ENCODE measurements at regions not wholly inside any gene's neighbourhood (a gene's known extent, or its start where the extent isn't known, plus 50 kb on each side); places are given as distances from the start of the nearest gene placed in this dataset.

GRCh38 chr2:11014026-11014425 lies 102.3 kb downstream of the KCNF1 start:
- Histone ChIP-seq H2BK12ac (ENCODE audit: low read length) (no peak overlapping the region), H4K8ac (ENCODE audit: low read depth, low read length) (no peak overlapping the region), H3K27ac (ENCODE audit: low read depth, low read length) (no peak overlapping the region), H3K36me3 (ENCODE audit: control insufficient read depth in 1 of 2, insufficient read depth in 2 of 2, low read length in 2 of 2) (no peaks in the 10 kb centered on the region), H3K14ac (ENCODE audit: low read length) (no peak overlapping the region), H3K9ac (ENCODE audit: low read length) (no peak overlapping the region), H3K9me3 (ENCODE audit: insufficient read depth, low read depth, low read length) (peaks cover 12% of the 10 kb centered on the region), H3K4me3 (ENCODE audit: low read depth, low read length) (no peak overlapping the region), H3K4ac (ENCODE audit: low read depth, low read length) (no peak overlapping the region), H3K23ac (ENCODE audit: low read length) (no peak overlapping the region), H2BK5ac (ENCODE audit: low read depth, low read length, poor library complexity) (no peak overlapping the region), H2AK5ac (ENCODE audit: low read length) (no peak overlapping the region), H4K12ac (ENCODE audit: low read depth, low read length) (no peak overlapping the region), H3K18ac (ENCODE audit: low read length) (no peak overlapping the region), H3K79me2 (ENCODE audit: control insufficient read depth, insufficient read depth, low read length, poor library complexity) (no peaks in the 10 kb centered on the region), H3K4me1 (ENCODE audit: control insufficient read depth in 1 of 2, insufficient read depth in 2 of 2, low read length in 2 of 2) (no peaks in the 10 kb centered on the region), H3K79me1 (ENCODE audit: low read length) (no peaks in the 10 kb centered on the region), H2AFZ (ENCODE audit: insufficient read depth, low read length, poor library complexity) (no peak overlapping the region), H2BK120ac (ENCODE audit: insufficient read depth, low read length, poor library complexity) (no peak overlapping the region), H3K27me3 (ENCODE audit: insufficient read depth, low read length) (no peaks in the 10 kb centered on the region), H4K91ac (ENCODE audit: low read depth, low read length) (no peak overlapping the region), H3K4me2 (ENCODE audit: low read length) (no peak overlapping the region)
- no peak for DNase-seq
- WGBS (ENCODE audit: extremely low coverage, insufficient coverage, insufficient read length): no CpG with 5 or more reads among the region's 4 CpGs

GRCh38 chr2:11016735-11017388 lies 105.1 kb downstream of the KCNF1 start:
- Histone ChIP-seq H3K14ac (ENCODE audit: low read length) (no peak overlapping the region), H3K4me3 (ENCODE audit: low read depth, low read length) (no peak overlapping the region), H3K9me3 (ENCODE audit: insufficient read depth, low read depth, low read length) (peaks cover 9% of the 10 kb centered on the region), H4K91ac (ENCODE audit: low read depth, low read length) (no peak overlapping the region), H4K12ac (ENCODE audit: low read depth, low read length) (no peak overlapping the region), H3K4ac (ENCODE audit: low read depth, low read length) (no peak overlapping the region), H3K18ac (ENCODE audit: low read length) (no peak overlapping the region), H3K9ac (ENCODE audit: low read length) (no peak overlapping the region), H3K4me1 (ENCODE audit: control insufficient read depth in 1 of 2, insufficient read depth in 2 of 2, low read length in 2 of 2) (no peaks in the 10 kb centered on the region), H2BK5ac (ENCODE audit: low read depth, low read length, poor library complexity) (no peak overlapping the region), H3K23ac (ENCODE audit: low read length) (no peak overlapping the region), H2AK5ac (ENCODE audit: low read length) (no peak overlapping the region), H2BK120ac (ENCODE audit: insufficient read depth, low read length, poor library complexity) (no peak overlapping the region), H3K27ac (ENCODE audit: low read depth, low read length) (no peak overlapping the region), H4K8ac (ENCODE audit: low read depth, low read length) (no peak overlapping the region), H3K79me1 (ENCODE audit: low read length) (no peaks in the 10 kb centered on the region), H3K79me2 (ENCODE audit: control insufficient read depth, insufficient read depth, low read length, poor library complexity) (no peaks in the 10 kb centered on the region), H3K4me2 (ENCODE audit: low read length) (no peak overlapping the region), H3K27me3 (ENCODE audit: insufficient read depth, low read length) (no peaks in the 10 kb centered on the region), H2BK12ac (ENCODE audit: low read length) (no peak overlapping the region), H2AFZ (ENCODE audit: insufficient read depth, low read length, poor library complexity) (no peak overlapping the region), H3K36me3 (ENCODE audit: control insufficient read depth in 1 of 2, insufficient read depth in 2 of 2, low read length in 2 of 2) (no peaks in the 10 kb centered on the region)
- WGBS (ENCODE audit: extremely low coverage, insufficient coverage, insufficient read length): no CpG with 5 or more reads among the region's 7 CpGs
- no peak for DNase-seq

GRCh38 chr2:11017921-11018320 lies 106.2 kb downstream of the KCNF1 start:
- Histone ChIP-seq H4K8ac (ENCODE audit: low read depth, low read length) (no peak overlapping the region), H3K27ac (ENCODE audit: low read depth, low read length) (no peak overlapping the region), H3K36me3 (ENCODE audit: control insufficient read depth in 1 of 2, insufficient read depth in 2 of 2, low read length in 2 of 2) (no peaks in the 10 kb centered on the region), H3K23ac (ENCODE audit: low read length) (no peak overlapping the region), H3K79me1 (ENCODE audit: low read length) (no peaks in the 10 kb centered on the region), H4K12ac (ENCODE audit: low read depth, low read length) (no peak overlapping the region), H3K4me2 (ENCODE audit: low read length) (no peak overlapping the region), H3K4ac (ENCODE audit: low read depth, low read length) (no peak overlapping the region), H3K4me1 (ENCODE audit: control insufficient read depth in 1 of 2, insufficient read depth in 2 of 2, low read length in 2 of 2) (no peaks in the 10 kb centered on the region), H2BK120ac (ENCODE audit: insufficient read depth, low read length, poor library complexity) (no peak overlapping the region), H2AFZ (ENCODE audit: insufficient read depth, low read length, poor library complexity) (no peak overlapping the region), H3K9me3 (ENCODE audit: insufficient read depth, low read depth, low read length) (peaks cover 3% of the 10 kb centered on the region), H2BK5ac (ENCODE audit: low read depth, low read length, poor library complexity) (no peak overlapping the region), H3K14ac (ENCODE audit: low read length) (no peak overlapping the region), H3K18ac (ENCODE audit: low read length) (no peak overlapping the region), H2AK5ac (ENCODE audit: low read length) (no peak overlapping the region), H3K4me3 (ENCODE audit: low read depth, low read length) (no peak overlapping the region), H2BK12ac (ENCODE audit: low read length) (no peak overlapping the region), H3K9ac (ENCODE audit: low read length) (no peak overlapping the region), H3K27me3 (ENCODE audit: insufficient read depth, low read length) (no peaks in the 10 kb centered on the region), H3K79me2 (ENCODE audit: control insufficient read depth, insufficient read depth, low read length, poor library complexity) (no peaks in the 10 kb centered on the region), H4K91ac (ENCODE audit: low read depth, low read length) (no peak overlapping the region)
- whole genome bisulfite sequencing (ENCODE audit: extremely low coverage, insufficient coverage, insufficient read length): no CpG with 5 or more reads among the region's 8 CpGs
- DNase-seq: no peak

DNA sequence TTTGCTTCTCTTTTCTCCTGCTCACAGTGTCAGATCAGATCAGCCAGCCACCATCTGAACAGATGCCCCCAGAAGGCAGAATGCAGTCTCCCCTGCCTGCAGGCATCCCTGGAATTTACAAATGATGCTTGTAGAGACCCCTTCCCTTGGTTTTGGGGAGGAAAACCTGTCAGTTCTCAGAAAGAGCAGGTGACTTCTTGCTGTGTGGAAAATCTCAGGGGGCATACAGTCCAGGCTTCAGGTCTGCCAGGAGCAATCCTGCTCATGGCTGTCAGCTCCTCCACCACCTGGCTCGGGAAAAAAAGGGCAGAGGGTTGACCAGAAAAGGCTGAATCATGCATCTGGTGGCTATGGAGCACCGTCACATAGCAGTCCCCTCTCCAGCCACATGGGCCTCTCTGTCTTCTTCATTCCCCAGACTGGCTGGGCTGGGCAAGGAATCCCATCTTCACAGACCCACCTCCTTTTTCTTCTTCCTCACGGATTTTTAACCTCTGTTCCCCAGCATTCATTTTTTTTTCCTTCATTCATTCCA lies 107.0 kb downstream of the KCNF1 start:
- no peak for DNase-seq
- Histone ChIP-seq H3K18ac (ENCODE audit: low read length) (no peak overlapping the region), H3K4me3 (ENCODE audit: low read depth, low read length) (no peak overlapping the region), H3K23ac (ENCODE audit: low read length) (no peak overlapping the region), H2AFZ (ENCODE audit: insufficient read depth, low read length, poor library complexity) (no peak overlapping the region), H3K27me3 (ENCODE audit: insufficient read depth, low read length) (no peaks in the 10 kb centered on the region), H2AK5ac (ENCODE audit: low read length) (no peak overlapping the region), H3K14ac (ENCODE audit: low read length) (no peak overlapping the region), H3K79me2 (ENCODE audit: control insufficient read depth, insufficient read depth, low read length, poor library complexity) (no peaks in the 10 kb centered on the region), H2BK12ac (ENCODE audit: low read length) (no peak overlapping the region), H3K79me1 (ENCODE audit: low read length) (no peaks in the 10 kb centered on the region), H3K4me2 (ENCODE audit: low read length) (no peak overlapping the region), H3K4me1 (ENCODE audit: control insufficient read depth in 1 of 2, insufficient read depth in 2 of 2, low read length in 2 of 2) (no peaks in the 10 kb centered on the region), H3K36me3 (ENCODE audit: control insufficient read depth in 1 of 2, insufficient read depth in 2 of 2, low read length in 2 of 2) (no peaks in the 10 kb centered on the region), H4K8ac (ENCODE audit: low read depth, low read length) (no peak overlapping the region), H3K9me3 (ENCODE audit: insufficient read depth, low read depth, low read length) (peaks cover 3% of the 10 kb centered on the region), H4K91ac (ENCODE audit: low read depth, low read length) (no peak overlapping the region), H3K4ac (ENCODE audit: low read depth, low read length) (no peak overlapping the region), H2BK5ac (ENCODE audit: low read depth, low read length, poor library complexity) (no peak overlapping the region), H3K9ac (ENCODE audit: low read length) (no peak overlapping the region), H4K12ac (ENCODE audit: low read depth, low read length) (no peak overlapping the region), H2BK120ac (ENCODE audit: insufficient read depth, low read length, poor library complexity) (no peak overlapping the region), H3K27ac (ENCODE audit: low read depth, low read length) (no peak overlapping the region)
- WGBS (ENCODE audit: extremely low coverage, insufficient coverage, insufficient read length): no CpG with 5 or more reads among the region's 3 CpGs

Data from trophoblast cell (in vitro differentiated cells and primary cell).